HepG2 (cell line): ENCODE measurements at regions not wholly inside any gene's neighbourhood (a gene's known extent, or its start where the extent isn't known, plus 50 kb on each side); places are given as distances from the start of the nearest gene placed in this dataset.

Source experiments
- ATF3 ChIP-seq: sonication (generic); formaldehyde crosslinking; IDR thresholded peaks from 2 replicates; pipeline ENCODE4 v1.4.0; 2020; ENCODE audit warnings: missing genetic modification reagents
- RNF2 ChIP-seq: fragments of 450-650 bp; conservative IDR thresholded peaks from 2 replicates; pipeline ENCODE4 v1.6.1; 2016; ENCODE audit warnings: low read depth
- SMAD1 ChIP-seq: sonication (generic); formaldehyde crosslinking; IDR thresholded peaks from 2 replicates; pipeline ENCODE4 v1.4.0; 2020; ENCODE audit warnings: missing genetic modification reagents, low read depth, mild to moderate bottlenecking, borderline replicate concordance
- ZNF124 ChIP-seq: sonication (generic); formaldehyde crosslinking; IDR thresholded peaks from 2 replicates; pipeline ENCODE4 v1.4.0; 2020; ENCODE audit warnings: missing genetic modification reagents

- no peak for TF ChIP-seq SMAD1 (CRISPR knock-in tag)
- TF ChIP-seq ATF3: no peak
- no peak for TF ChIP-seq RNF2
- TF ChIP-seq ZNF124 (CRISPR knock-in tag): no peak
Observed at GRCh38 chr2:203621981-203622515, 84.4 kb upstream of the CD28 start.
